K562 (cell line): ENCODE measurements at regions not wholly inside any gene's neighbourhood (a gene's known extent, or its start where the extent isn't known, plus 50 kb on each side); places are given as distances from the start of the nearest gene placed in this dataset.

Source experiments
- ATAC-seq: fragments of 200-7000 bp; cut with Tn5 transposase; 3 replicates; pipeline ENCODE4 v1.9.1; 2020; ENCODE audit warnings: moderate library complexity
- BruUV-seq: library from RNA; stranded (reverse); fragments of 400-500 nt; replicated peaks from 2 replicates; lab custom pipeline; 2021; lab: Mats Ljungman, UMichigan
- CTCF ChIA-PET: fragments of 300-600 bp; formaldehyde crosslinking; extraction: SDS; loops from one replicate; lab custom pipeline; 2021; ENCODE audit warnings: low intra/inter-chr PET ratio; lab: Yijun Ruan, JAX
- POLR2A ChIA-PET: fragments of 300-600, 350-650 bp; sonication (Branson Sonifier 250); formaldehyde crosslinking; extraction: SDS; loops from one replicate; lab custom pipeline; 2021; ENCODE audit warnings: antibody characterized with exemption, inconsistent platforms; lab: Yijun Ruan, JAX
- DNase-seq, 4 experiments: peaks; one replicate each; pipeline versions ENCODE4 v3.0.0 to v3.0.0-alpha.2; 2011 to 2018; ENCODE audit warnings: low spot score in 3 of 4, mixed read lengths in 3 of 4; ENCODE audit errors: extremely low read depth in 1 of 4
- FAIRE-seq: peaks from 2 replicates; lab custom pipeline; 2011; peaks lifted over from hg19 to GRCh38; lab: Jason Lieb, UNC
- H2AFZ ChIP-seq: 2 replicates; pipeline ENCODE4 v1.6.0; 2011; ENCODE audit warnings: low read depth, low read length, control low read depth, inconsistent platforms
- H3K27ac ChIP-seq: fragments of 200-600 bp; 3 replicates; pipeline ENCODE4 v1.8.0; 2011; ENCODE audit warnings: low read depth, mild to moderate bottlenecking, control low read depth, inconsistent platforms, low read length, moderate library complexity, mixed read lengths; ENCODE audit errors: extremely low read depth
- H3K27me3 ChIP-seq, 2 experiments: fragments of 300-600 bp in 1 of 2; 2 replicates in 1 of 2; 3 replicates in 1 of 2; pipeline versions ENCODE4 v1.6.0 to v1.8.0; 2011; ENCODE audit warnings: inconsistent platforms in 2 of 2, low read length in 2 of 2, mild to moderate bottlenecking in 1 of 2, mixed read lengths in 1 of 2, moderate library complexity in 1 of 2; ENCODE audit not compliant: control insufficient read depth in 2 of 2, insufficient read depth in 2 of 2
- H3K36me3 ChIP-seq: fragments of 300-600 bp; 3 replicates; pipeline ENCODE4 v1.8.0; 2011; ENCODE audit warnings: mild to moderate bottlenecking, low read length, inconsistent platforms; ENCODE audit not compliant: control insufficient read depth, insufficient read depth
- H3K4me1 ChIP-seq, 2 experiments: fragments of 200-600 bp in 1 of 2; replicated peaks in 1 of 2; 2 replicates in 1 of 2; 3 replicates in 1 of 2; pipeline versions ENCODE4 v1.5.1 to v1.8.0; 2011; ENCODE audit warnings: inconsistent platforms in 2 of 2, low read length in 2 of 2, mild to moderate bottlenecking in 1 of 2, mixed read lengths in 1 of 2, moderate library complexity in 1 of 2; ENCODE audit not compliant: control insufficient read depth in 2 of 2, insufficient read depth in 2 of 2
- H3K4me2 ChIP-seq: 2 replicates; pipeline ENCODE4 v1.6.1; 2011; ENCODE audit warnings: low read length, control low read depth, inconsistent platforms, mixed read lengths; ENCODE audit not compliant: insufficient read depth
- H3K4me3 ChIP-seq: fragments of 200-600 bp; sonication (generic), shearing (Covaris generic); 2 replicates; pipeline ENCODE4 v1.5.1; 2016; ENCODE audit warnings: control low read depth, inconsistent platforms
- H3K79me2 ChIP-seq: fragments of 200-600 bp; 3 replicates; pipeline ENCODE4 v1.8.0; 2011; ENCODE audit warnings: low read length, inconsistent platforms; ENCODE audit not compliant: control insufficient read depth, insufficient read depth
- H3K9ac ChIP-seq, 2 experiments: 2 replicates each; pipeline versions ENCODE4 v1.6.0 to v1.6.1; 2011; ENCODE audit warnings: low read depth in 2 of 2, low read length in 2 of 2, control low read depth in 1 of 2, inconsistent platforms in 1 of 2, mild to moderate bottlenecking in 1 of 2, mixed read lengths in 1 of 2; ENCODE audit not compliant: insufficient read depth in 1 of 2
- H3K9me1 ChIP-seq: one replicate; pipeline ENCODE4 v1.6.0; 2011; ENCODE audit warnings: inconsistent platforms, mild to moderate bottlenecking, low read length, moderate library complexity; ENCODE audit not compliant: control insufficient read depth, insufficient read depth
- H3K9me3 ChIP-seq: replicated peaks from 2 replicates; pipeline ENCODE4 v1.5.1; 2011; ENCODE audit warnings: low read depth, low read length, inconsistent platforms; ENCODE audit not compliant: control insufficient read depth, insufficient read depth
- H4K20me1 ChIP-seq: replicated peaks from 2 replicates; pipeline ENCODE4 v1.6.1; 2011; ENCODE audit warnings: low read length, inconsistent platforms, mixed read lengths; ENCODE audit not compliant: control insufficient read depth, insufficient read depth
- BCOR ChIP-seq: fragments of 450-650 bp; IDR thresholded peaks from 2 replicates; pipeline ENCODE4 v1.6.1; 2016
- CXXC5 ChIP-seq: fragments of 250-450 bp; sonication (Bioruptor Pico); IDR thresholded peaks from 2 replicates; pipeline ENCODE4 v1.8.0; 2022; ENCODE audit warnings: inconsistent platforms, mild to moderate bottlenecking, moderate library complexity
- KAT8 ChIP-seq: fragments of 450-650 bp; IDR thresholded peaks from 2 replicates; pipeline ENCODE4 v1.6.1; 2016; ENCODE audit warnings: low read depth, mild to moderate bottlenecking
- RBM14 ChIP-seq: fragments of 200-400 bp; formaldehyde crosslinking; IDR thresholded peaks from 2 replicates; pipeline ENCODE4 v1.6.1; 2018; ENCODE audit warnings: low read depth, mild to moderate bottlenecking, low read length, moderate library complexity, borderline replicate concordance; ENCODE audit not compliant: insufficient read depth
- XRCC4 ChIP-seq: IDR thresholded peaks from one replicate; pipeline ENCODE4 v1.6.1; 2011; ENCODE audit not compliant: insufficient read depth, insufficient read length; ENCODE audit errors: extremely low read depth
- YBX1 ChIP-seq: fragments of 450-650 bp; IDR thresholded peaks from 2 replicates; pipeline ENCODE4 v1.7.1; 2016; ENCODE audit warnings: mild to moderate bottlenecking
- ZBTB17 ChIP-seq: fragments of 450-650 bp; formaldehyde crosslinking; IDR thresholded peaks from 2 replicates; pipeline ENCODE4 v1.4.0; 2020; ENCODE audit warnings: mild to moderate bottlenecking
- ZNF143 ChIP-seq: sonication (generic); formaldehyde crosslinking; IDR thresholded peaks from 2 replicates; pipeline ENCODE4 v1.9.0; 2022; ENCODE audit warnings: mild to moderate bottlenecking, missing genetic modification reagents
- ZNF224 ChIP-seq: sonication (generic); formaldehyde crosslinking; IDR thresholded peaks from 2 replicates; pipeline ENCODE4 v1.8.0; 2022; ENCODE audit warnings: mild to moderate bottlenecking, missing genetic modification reagents
- ZNF23 ChIP-seq: fragments of 250-450 bp; sonication (Bioruptor Pico); IDR thresholded peaks from 2 replicates; pipeline ENCODE4 v1.4.0; 2020; ENCODE audit warnings: mild to moderate bottlenecking
- WGBS: fragments of 100-300 bp; shearing (Covaris generic); methylation state at CpG from one replicate; pipeline ENCODE4 v1.1.6; 2016; ENCODE audit warnings: low coverage, mixed read lengths; ENCODE audit not compliant: insufficient coverage; ENCODE audit errors: missing lambda C conversion rate; 5-methylcytosine and 5-hydroxymethylcytosine counted together
- in situ Hi-C: fragments of 300-500 bp; cut with MboI; formaldehyde crosslinking; loops from 4 replicates; pipeline ENCODE4 v1.15.0; 2018; ENCODE audit warnings: inconsistent platforms, mixed read lengths
- intact Hi-C: fragments of 100-400 bp; cut with micrococcal nuclease; formaldehyde crosslinking; loops from 2 replicates; pipeline ENCODE4 v1.14.2; 2022
- TF ChIP-seq, protein P1 (sequence below): sonication (generic); formaldehyde crosslinking; IDR thresholded peaks from 2 replicates; pipeline ENCODE4 v1.8.1; 2022; ENCODE audit warnings: missing genetic modification reagents
- TF ChIP-seq, protein P2 (sequence below): sonication (generic); formaldehyde crosslinking; IDR thresholded peaks from 2 replicates; pipeline ENCODE4 v1.8.0; 2022; ENCODE audit warnings: missing genetic modification reagents, mild to moderate bottlenecking, borderline replicate concordance
- TF ChIP-seq, protein P3 (sequence below): sonication (generic); formaldehyde crosslinking; IDR thresholded peaks from 2 replicates; pipeline ENCODE4 v1.8.0; 2022; ENCODE audit warnings: missing genetic modification reagents, mild to moderate bottlenecking, borderline replicate concordance
- TF ChIP-seq, protein P4 (sequence below): fragments of 250-450 bp; sonication (Bioruptor Pico); IDR thresholded peaks from 2 replicates; pipeline ENCODE4 v1.8.0; 2022; ENCODE audit warnings: moderate library complexity, mild to moderate bottlenecking, inconsistent platforms

DNA sequence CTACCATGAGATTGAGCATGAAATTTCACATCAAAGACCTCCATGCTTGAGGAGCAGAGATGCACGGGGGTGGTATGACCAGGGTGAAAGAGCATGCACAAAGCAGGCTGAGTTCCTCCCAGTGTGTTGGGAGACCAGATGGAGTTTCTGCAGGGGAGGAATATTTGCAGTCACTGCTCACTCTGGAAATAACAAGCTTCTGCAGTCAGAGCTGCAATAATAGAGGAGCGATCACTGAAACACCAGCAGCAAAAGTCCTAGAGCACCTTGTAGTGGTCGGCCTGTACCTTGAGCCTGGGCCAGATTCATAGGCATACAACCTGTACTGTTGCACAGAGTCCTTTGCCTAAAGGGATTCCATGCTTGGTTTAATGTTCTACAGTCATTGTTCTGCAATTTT is 184.5 kb upstream of the SP8 start:
- BruUV-seq: no TSS peak
- Histone ChIP-seq H3K27ac (no peak overlapping the region), H3K27me3 (no peaks in the 10 kb centered on the region), H3K9me3 (no peaks in the 10 kb centered on the region), H3K4me3 (no peak overlapping the region), H3K9me1 (no peaks in the 10 kb centered on the region), H3K4me1 (no peaks in the 10 kb centered on the region), H2AFZ (no peak overlapping the region), H4K20me1 (no peaks in the 10 kb centered on the region), H3K4me2 (no peak overlapping the region), H3K9ac (no peak overlapping the region), H3K79me2 (no peaks in the 10 kb centered on the region), H3K36me3 (no peaks in the 10 kb centered on the region)
- ChIA-PET POLR2A (interaction anchor here (0.9 kb wide), 1 partner anchor 52 kb away, joined by 3 read pairs; no protein-coding TSS in a partner anchor), CTCF (no interaction called here)
- intact Hi-C loops (no loop called here), in situ Hi-C loops (no loop called here)
- DNase-seq (no peak), FAIRE-seq (no peak), ATAC-seq (no peak)
- TF ChIP-seq YBX1: no peak
- TF ChIP-seq, protein P1, sequence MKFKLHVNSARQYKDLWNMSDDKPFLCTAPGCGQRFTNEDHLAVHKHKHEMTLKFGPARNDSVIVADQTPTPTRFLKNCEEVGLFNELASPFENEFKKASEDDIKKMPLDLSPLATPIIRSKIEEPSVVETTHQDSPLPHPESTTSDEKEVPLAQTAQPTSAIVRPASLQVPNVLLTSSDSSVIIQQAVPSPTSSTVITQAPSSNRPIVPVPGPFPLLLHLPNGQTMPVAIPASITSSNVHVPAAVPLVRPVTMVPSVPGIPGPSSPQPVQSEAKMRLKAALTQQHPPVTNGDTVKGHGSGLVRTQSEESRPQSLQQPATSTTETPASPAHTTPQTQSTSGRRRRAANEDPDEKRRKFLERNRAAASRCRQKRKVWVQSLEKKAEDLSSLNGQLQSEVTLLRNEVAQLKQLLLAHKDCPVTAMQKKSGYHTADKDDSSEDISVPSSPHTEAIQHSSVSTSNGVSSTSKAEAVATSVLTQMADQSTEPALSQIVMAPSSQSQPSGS (CRISPR knock-in tag): no peak
- TF ChIP-seq, protein P2, sequence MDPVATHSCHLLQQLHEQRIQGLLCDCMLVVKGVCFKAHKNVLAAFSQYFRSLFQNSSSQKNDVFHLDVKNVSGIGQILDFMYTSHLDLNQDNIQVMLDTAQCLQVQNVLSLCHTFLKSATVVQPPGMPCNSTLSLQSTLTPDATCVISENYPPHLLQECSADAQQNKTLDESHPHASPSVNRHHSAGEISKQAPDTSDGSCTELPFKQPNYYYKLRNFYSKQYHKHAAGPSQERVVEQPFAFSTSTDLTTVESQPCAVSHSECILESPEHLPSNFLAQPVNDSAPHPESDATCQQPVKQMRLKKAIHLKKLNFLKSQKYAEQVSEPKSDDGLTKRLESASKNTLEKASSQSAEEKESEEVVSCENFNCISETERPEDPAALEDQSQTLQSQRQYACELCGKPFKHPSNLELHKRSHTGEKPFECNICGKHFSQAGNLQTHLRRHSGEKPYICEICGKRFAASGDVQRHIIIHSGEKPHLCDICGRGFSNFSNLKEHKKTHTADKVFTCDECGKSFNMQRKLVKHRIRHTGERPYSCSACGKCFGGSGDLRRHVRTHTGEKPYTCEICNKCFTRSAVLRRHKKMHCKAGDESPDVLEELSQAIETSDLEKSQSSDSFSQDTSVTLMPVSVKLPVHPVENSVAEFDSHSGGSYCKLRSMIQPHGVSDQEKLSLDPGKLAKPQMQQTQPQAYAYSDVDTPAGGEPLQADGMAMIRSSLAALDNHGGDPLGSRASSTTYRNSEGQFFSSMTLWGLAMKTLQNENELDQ (CRISPR knock-in tag): no peak
- TF ChIP-seq CXXC5 (CRISPR knock-in tag): no peak
- TF ChIP-seq, protein P3, sequence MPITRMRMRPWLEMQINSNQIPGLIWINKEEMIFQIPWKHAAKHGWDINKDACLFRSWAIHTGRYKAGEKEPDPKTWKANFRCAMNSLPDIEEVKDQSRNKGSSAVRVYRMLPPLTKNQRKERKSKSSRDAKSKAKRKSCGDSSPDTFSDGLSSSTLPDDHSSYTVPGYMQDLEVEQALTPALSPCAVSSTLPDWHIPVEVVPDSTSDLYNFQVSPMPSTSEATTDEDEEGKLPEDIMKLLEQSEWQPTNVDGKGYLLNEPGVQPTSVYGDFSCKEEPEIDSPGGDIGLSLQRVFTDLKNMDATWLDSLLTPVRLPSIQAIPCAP (CRISPR knock-in tag): no peak
- TF ChIP-seq KAT8: no peak
- no peak for TF ChIP-seq XRCC4
- TF ChIP-seq ZBTB17 (CRISPR knock-in tag): no peak
- TF ChIP-seq ZNF143 (CRISPR knock-in tag): no peak
- no peak for TF ChIP-seq ZNF23
- TF ChIP-seq, protein P4, sequence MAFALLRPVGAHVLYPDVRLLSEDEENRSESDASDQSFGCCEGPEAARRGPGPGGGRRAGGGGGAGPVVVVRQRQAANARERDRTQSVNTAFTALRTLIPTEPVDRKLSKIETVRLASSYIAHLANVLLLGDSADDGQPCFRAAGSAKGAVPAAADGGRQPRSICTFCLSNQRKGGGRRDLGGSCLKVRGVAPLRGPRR (CRISPR knock-in tag): no peak
- TF ChIP-seq BCOR: no peak
- TF ChIP-seq ZNF224: no peak
- TF ChIP-seq RBM14: no peak
- 0% methylated on average over 3 of the region's 3 CpGs for WGBS
